ENCODE measurements at regions not wholly inside any gene's neighbourhood (a gene's known extent, or its start where the extent isn't known, plus 50 kb on each side); places are given as distances from the start of the nearest gene placed in this dataset.

DNA sequence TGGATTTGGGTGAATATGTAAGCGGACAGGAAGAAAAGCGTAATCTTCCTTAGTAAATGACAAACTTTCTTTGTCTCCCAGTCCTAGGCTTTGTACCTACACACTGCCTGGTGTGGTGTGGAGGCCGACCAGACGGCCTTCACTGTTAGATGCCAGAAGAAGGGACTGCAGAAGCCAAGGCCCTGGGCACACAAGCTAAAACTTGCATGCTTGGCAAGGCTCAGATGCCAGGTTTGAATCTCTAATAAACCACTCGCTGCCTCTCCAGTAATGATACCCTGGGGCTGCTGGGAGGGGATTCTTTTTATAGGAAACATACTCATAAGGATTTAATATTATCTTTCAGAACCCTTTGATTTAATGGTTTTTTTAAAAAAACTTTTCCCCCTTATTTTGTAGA is 263.8 kb downstream of the PTPRC start:
- TF ChIP-seq, protein P1, sequence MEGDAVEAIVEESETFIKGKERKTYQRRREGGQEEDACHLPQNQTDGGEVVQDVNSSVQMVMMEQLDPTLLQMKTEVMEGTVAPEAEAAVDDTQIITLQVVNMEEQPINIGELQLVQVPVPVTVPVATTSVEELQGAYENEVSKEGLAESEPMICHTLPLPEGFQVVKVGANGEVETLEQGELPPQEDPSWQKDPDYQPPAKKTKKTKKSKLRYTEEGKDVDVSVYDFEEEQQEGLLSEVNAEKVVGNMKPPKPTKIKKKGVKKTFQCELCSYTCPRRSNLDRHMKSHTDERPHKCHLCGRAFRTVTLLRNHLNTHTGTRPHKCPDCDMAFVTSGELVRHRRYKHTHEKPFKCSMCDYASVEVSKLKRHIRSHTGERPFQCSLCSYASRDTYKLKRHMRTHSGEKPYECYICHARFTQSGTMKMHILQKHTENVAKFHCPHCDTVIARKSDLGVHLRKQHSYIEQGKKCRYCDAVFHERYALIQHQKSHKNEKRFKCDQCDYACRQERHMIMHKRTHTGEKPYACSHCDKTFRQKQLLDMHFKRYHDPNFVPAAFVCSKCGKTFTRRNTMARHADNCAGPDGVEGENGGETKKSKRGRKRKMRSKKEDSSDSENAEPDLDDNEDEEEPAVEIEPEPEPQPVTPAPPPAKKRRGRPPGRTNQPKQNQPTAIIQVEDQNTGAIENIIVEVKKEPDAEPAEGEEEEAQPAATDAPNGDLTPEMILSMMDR (conservative IDR thresholded peaks at IDR 0.05), result no peak
- no peak overlapping the region for H3K27ac ChIP-seq

DNA sequence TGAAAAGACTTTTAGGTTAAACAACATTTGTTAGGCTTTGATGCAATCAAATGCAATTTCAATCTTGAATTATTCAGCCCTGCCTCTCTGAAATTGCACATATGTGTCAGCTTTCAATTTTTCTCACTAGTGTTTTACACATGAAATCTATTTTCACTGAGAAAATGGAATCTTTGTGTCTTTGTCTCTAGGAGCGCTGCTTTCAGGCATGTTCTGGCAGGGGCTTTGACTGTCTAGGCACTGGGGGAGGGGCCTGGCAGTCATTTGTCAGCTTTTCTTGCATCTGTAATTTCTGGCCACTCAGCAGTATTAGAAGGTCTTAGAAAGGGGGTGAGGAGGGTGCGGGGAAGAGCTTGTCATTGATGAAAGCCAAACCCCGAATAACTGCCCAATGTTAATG is 264.4 kb downstream of the PTPRC start:
- no peak overlapping the region for H3K27ac ChIP-seq
- TF ChIP-seq, protein P1 (conservative IDR thresholded peaks at IDR 0.05), result no peak

DNA sequence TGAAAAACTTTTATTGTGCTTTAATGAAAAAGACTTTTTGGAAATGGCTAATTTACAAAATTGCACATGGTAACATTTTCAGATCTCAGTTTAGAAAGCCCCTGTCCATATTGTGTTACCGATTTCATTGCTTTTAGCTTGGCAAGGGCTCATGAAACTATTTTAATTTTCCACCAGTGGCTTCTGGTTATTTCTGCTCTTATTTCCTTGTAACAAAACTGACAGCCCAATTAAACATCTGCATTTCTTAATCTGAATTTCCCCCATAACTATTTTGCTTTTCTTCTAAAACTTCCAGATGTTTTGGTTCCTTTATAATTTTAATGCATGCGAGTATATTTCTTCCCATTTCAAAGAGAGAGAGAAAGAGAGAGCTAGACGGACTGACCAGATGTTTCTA is 264.8 kb downstream of the PTPRC start:
- TF ChIP-seq, protein P1 (conservative IDR thresholded peaks at IDR 0.05), result no peak
- H3K27ac ChIP-seq, result no peak overlapping the region

DNA sequence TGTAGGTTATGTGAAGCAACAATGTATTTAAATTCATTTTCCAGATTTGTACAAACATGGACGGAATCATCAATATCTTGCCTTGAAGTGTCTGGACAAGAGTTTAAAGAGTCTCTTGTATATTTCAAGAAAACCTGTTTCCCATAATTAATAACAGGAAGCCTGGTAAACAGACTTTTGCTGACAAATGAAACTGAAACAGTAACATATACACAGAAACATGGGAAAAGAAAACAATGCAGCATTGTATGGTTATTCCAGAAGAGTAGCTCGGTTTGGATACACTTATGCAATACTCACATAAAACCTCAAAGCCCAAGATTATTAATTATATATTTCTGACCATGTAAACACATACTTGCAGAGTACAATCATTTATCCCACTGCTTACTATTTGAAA is 265.5 kb downstream of the PTPRC start:
- no peak overlapping the region for H3K27ac ChIP-seq

DNA sequence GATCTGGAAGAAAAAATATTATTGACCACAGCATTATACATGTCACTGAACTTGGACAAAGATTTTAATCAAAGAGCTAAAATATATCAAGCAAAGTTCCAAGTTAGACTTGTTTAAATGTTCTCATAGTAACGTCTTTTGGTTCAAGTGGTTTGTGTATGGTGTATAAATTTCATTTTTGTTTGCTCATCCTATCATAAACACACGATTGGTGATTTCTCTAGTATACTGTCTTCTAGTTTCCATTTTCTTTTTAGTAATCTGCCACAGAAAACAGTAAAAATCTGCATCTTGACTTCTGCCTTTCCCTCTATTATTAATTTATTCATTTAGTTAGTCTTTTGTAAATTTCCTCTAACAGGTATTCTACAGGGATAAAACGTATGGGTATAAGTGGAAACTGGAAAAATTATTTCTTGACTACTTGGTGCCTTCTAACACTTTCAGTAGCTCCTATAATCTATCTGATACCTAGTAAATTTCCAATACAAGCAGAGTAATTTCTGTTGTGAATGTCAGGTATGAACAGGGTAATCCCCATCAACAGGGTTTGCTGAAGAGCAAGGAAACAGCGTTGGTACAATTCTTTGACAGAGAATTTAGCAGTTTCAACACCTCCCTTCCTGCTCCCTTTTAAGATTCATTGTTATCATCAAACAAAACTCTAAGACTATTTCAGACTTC is 268.0 kb downstream of the PTPRC start:
- no peak overlapping the region for H3K27ac ChIP-seq
- TF ChIP-seq, protein P1 (conservative IDR thresholded peaks at IDR 0.05), result no peak

More for the DNA sequence above, 265.5 kb downstream of the PTPRC start:
- TF ChIP-seq, protein P1 (conservative IDR thresholded peaks at IDR 0.05), result no peak

DNA sequence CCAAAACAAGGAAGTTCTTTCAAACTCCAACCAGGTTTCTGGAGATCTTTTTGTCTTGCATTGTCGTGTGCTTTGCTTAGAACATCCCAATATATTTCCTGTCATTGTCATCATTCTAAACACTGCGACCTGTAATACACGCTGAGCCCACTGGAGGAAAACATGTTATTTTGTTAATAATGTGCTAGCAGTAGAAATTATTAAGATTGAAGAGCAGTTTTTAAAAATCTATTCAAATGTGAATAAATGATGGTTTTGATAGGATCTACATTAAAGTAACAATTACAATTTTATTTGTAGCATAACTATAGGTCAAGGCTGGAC is 268.5 kb downstream of the PTPRC start:
- H3K27ac ChIP-seq, result no peak overlapping the region
- TF ChIP-seq, protein P1 (conservative IDR thresholded peaks at IDR 0.05), result no peak

DNA sequence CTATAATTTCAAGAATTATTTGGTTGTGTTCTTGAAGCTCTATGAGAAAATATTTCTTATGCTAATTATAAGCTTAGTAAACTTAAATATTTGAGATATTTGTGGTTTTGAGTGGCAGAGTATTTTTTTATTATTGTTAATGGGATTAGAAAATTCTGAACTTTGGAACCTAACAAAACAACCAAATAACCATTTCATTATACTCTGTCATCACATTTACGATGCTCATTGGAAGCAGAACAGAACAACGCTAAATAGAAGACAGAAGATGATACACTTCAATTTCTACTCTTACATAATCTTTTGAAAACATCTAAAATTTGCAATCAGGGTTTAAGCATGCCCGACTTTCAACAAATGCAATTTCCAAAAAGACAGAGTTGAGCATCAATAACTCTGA is 270.2 kb downstream of the PTPRC start:
- no peak overlapping the region for H3K27ac ChIP-seq
- TF ChIP-seq, protein P1 (conservative IDR thresholded peaks at IDR 0.05), result no peak

All from VCaP (cell line).